GM12878 (cell line): ENCODE measurements at regions not wholly inside any gene's neighbourhood (a gene's known extent, or its start where the extent isn't known, plus 50 kb on each side); places are given as distances from the start of the nearest gene placed in this dataset.

Experiments used
- CHD4 ChIP-seq: fragments of 200-600 bp; sonication (generic); IDR thresholded peaks from 2 replicates; pipeline ENCODE4 v1.6.1; 2016; ENCODE audit warnings: mild to moderate bottlenecking
- CREB1 ChIP-seq: IDR thresholded peaks from 2 replicates; pipeline ENCODE4 v1.6.1; 2012; ENCODE audit warnings: low read depth, mild to moderate bottlenecking, inconsistent platforms
- EGR1 ChIP-seq, 2 experiments: IDR thresholded peaks; 1 replicate in 1 of 2; 2 replicates in 1 of 2; pipeline ENCODE4 v1.6.1; 2011 to 2012; ENCODE audit warnings: low read depth in 2 of 2, low read length in 2 of 2, borderline replicate concordance in 1 of 2, mild to moderate bottlenecking in 1 of 2, moderate library complexity in 1 of 2
- FOXK2 ChIP-seq: fragments of 450-650 bp; IDR thresholded peaks from 2 replicates; pipeline ENCODE4 v1.6.1; 2017; ENCODE audit warnings: mild to moderate bottlenecking, moderate library complexity
- GABPA ChIP-seq: IDR thresholded peaks from 2 replicates; pipeline ENCODE4 v1.6.1; 2014; ENCODE audit warnings: antibody characterized with exemption, low read depth, mild to moderate bottlenecking, inconsistent platforms
- KAT2A ChIP-seq: conservative IDR thresholded peaks from 2 replicates; pipeline ENCODE4 v1.6.1; 2011; ENCODE audit warnings: low read depth, low read length; ENCODE audit not compliant: control insufficient read depth
- NFYB ChIP-seq: IDR thresholded peaks from 2 replicates; pipeline ENCODE4 v1.6.1; 2011; ENCODE audit warnings: low read depth, mild to moderate bottlenecking, low read length, improper control_type of control experiment, moderate library complexity; ENCODE audit not compliant: insufficient read depth
- PAX8 ChIP-seq: fragments of 450-650 bp; IDR thresholded peaks from 2 replicates; pipeline ENCODE4 v1.6.1; 2017; ENCODE audit warnings: mild to moderate bottlenecking, moderate library complexity
- SMAD1 ChIP-seq: fragments of 450-650 bp; IDR thresholded peaks from 2 replicates; pipeline ENCODE4 v1.6.1; 2018; ENCODE audit warnings: mild to moderate bottlenecking, low read depth; ENCODE audit not compliant: partially characterized antibody
- SP1 ChIP-seq: IDR thresholded peaks from one replicate; pipeline ENCODE4 v1.6.1; 2011; ENCODE audit warnings: low read depth, low read length
- TAF1 ChIP-seq: IDR thresholded peaks from 2 replicates; pipeline ENCODE4 v1.6.1; 2011; ENCODE audit warnings: mild to moderate bottlenecking, low read depth, low read length, borderline replicate concordance
- YBX1 ChIP-seq: fragments of 450-650 bp; IDR thresholded peaks from 2 replicates; pipeline ENCODE4 v1.6.1; 2016; ENCODE audit warnings: antibody characterized with exemption
- TF ChIP-seq, protein P1 (sequence below): IDR thresholded peaks from 2 replicates; pipeline ENCODE4 v1.6.1; 2011; ENCODE audit warnings: low read depth, mild to moderate bottlenecking, low read length, moderate library complexity, borderline replicate concordance; ENCODE audit errors: extremely low read depth
- TF ChIP-seq, protein P2 (sequence below), 3 experiments: IDR thresholded peaks in 2 of 3; conservative IDR thresholded peaks in 1 of 3; 2 replicates each; pipeline ENCODE4 v1.5.1; 2011; ENCODE audit warnings: low read depth in 3 of 3, low read length in 3 of 3, mild to moderate bottlenecking in 3 of 3, control low read depth in 2 of 3, moderate library complexity in 2 of 3, inconsistent platforms in 1 of 3, mixed read lengths in 1 of 3; ENCODE audit not compliant: control insufficient read depth in 2 of 3, insufficient read depth in 1 of 3; ENCODE audit errors: extremely low read depth in 1 of 3

DNA sequence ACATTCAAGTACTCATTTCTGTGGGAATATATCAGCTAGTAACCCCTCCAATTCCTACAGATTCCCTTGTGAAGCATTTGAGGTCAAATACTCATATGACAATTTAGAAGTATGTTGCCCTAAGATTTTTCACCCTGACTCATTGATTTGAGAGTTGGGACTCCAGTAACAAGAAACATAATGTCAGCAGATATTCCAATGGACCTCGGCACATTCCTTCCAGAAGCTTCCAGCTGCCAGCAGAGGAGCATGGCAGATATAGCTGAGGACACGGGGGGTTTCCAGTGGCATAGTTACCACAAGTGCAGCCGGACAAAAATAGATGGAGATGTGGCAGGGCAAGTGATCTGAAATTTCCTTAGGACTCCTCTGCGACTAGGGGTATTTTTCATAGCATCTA, 101.9 kb upstream of the ARHGAP28 start:
- TF ChIP-seq, protein P1, sequence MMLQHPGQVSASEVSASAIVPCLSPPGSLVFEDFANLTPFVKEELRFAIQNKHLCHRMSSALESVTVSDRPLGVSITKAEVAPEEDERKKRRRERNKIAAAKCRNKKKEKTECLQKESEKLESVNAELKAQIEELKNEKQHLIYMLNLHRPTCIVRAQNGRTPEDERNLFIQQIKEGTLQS: no peak
- TF ChIP-seq CREB1 (no peak), NFYB (no peak), SMAD1 (no peak), PAX8 (no peak), YBX1 (no peak), SP1 (no peak), TAF1 (no peak), GABPA (no peak), EGR1 (IDR thresholded peaks at IDR 0.05; ENCODE audit: borderline replicate concordance in 1 of 2, low read depth in 2 of 2, low read length in 2 of 2) (no peak), CHD4 (no peak), FOXK2 (no peak), KAT2A (no peak)
- TF ChIP-seq, protein P2, sequence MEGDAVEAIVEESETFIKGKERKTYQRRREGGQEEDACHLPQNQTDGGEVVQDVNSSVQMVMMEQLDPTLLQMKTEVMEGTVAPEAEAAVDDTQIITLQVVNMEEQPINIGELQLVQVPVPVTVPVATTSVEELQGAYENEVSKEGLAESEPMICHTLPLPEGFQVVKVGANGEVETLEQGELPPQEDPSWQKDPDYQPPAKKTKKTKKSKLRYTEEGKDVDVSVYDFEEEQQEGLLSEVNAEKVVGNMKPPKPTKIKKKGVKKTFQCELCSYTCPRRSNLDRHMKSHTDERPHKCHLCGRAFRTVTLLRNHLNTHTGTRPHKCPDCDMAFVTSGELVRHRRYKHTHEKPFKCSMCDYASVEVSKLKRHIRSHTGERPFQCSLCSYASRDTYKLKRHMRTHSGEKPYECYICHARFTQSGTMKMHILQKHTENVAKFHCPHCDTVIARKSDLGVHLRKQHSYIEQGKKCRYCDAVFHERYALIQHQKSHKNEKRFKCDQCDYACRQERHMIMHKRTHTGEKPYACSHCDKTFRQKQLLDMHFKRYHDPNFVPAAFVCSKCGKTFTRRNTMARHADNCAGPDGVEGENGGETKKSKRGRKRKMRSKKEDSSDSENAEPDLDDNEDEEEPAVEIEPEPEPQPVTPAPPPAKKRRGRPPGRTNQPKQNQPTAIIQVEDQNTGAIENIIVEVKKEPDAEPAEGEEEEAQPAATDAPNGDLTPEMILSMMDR (IDR thresholded peaks at IDR 0.05 in 2 of 3, conservative IDR thresholded peaks at IDR 0.05 in 1 of 3; ENCODE audit: control insufficient read depth in 2 of 3, extremely low read depth in 1 of 3, insufficient read depth in 1 of 3, low read depth in 3 of 3, low read length in 3 of 3): no peak
